ENCODE measurements at regions not wholly inside any gene's neighbourhood (a gene's known extent, or its start where the extent isn't known, plus 50 kb on each side); places are given as distances from the start of the nearest gene placed in this dataset.

DNA sequence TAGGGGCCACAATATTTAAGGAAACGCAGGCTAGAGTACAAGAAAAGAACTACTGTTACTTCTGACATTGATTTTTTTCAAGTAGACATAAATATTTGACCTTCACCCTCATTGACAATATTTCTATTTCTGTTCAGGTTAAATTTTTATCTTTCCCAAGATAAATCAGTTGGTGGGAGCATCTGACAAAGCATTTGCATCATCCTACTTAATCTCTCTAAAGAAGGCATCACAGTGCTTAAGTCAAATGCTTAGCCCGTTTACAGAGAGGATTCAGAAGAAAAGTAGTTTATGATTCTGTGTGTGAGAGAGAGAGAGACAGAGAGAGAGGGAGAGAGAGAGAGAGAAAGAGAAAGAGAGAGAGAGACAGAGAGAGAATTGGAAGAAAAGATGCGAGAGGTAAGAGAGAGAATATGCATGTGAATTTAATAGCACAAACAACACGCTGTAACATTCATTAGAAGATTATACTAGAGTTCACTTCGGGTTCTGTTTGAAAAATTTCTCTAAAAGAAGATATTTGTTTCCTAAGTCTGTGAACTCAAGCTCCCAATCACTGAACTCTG, 1093.3 kb upstream of the CDH6 start:
- peaks cover 2% of the 10 kb centered on the region for H3K27me3 Mint-ChIP-seq (ENCODE audit: insufficient read depth, low read depth, poor library complexity)
- Histone ChIP-seq H3K79me2 (replicated peaks; ENCODE audit: insufficient read depth) (no peaks in the 10 kb centered on the region), H3F3A (replicated peaks; ENCODE audit: low read depth) (no peaks in the 10 kb centered on the region), H3K9me2 (ENCODE audit: insufficient read depth) (no peaks in the 10 kb centered on the region), H3K36me3 (ENCODE audit: insufficient read depth) (no peaks in the 10 kb centered on the region), H3K27me3 (ENCODE audit: insufficient read depth) (no peaks in the 10 kb centered on the region), H2AFZ (peak overlapping the region; percentile 45; the same call in 1 of the 2 replicates), H3K4me3 (no peak overlapping the region), H3K4me1 (ENCODE audit: insufficient read depth) (peaks cover 23% of the 10 kb centered on the region), H4K20me1 (replicated peaks; ENCODE audit: insufficient read depth) (no peaks in the 10 kb centered on the region), H3K4me2 (peak overlapping the region; percentile 35; the same call in 1 of the 2 replicates), H3K27ac (ENCODE audit: low read depth) (peak overlapping the region; percentile 73)
- no peaks in the 10 kb centered on the region; the same call in 2 of the 3 replicates for H3K36me3 Mint-ChIP-seq (ENCODE audit: low read depth)
- TF ChIP-seq NANOG (IDR thresholded peaks at IDR 0.05; ENCODE audit: borderline replicate concordance), result no peak
- H3K4me1 Mint-ChIP-seq, result peaks cover 24% of the 10 kb centered on the region
- ATAC-seq, result no peak
- H3K27ac Mint-ChIP-seq, result peak overlapping the region; percentile 79
- H3K9me3 Mint-ChIP-seq, result no peaks in the 10 kb centered on the region
- DNase-seq (ENCODE audit: low spot score), result peak; percentile 9
- H3K4me3 Mint-ChIP-seq, result no peak overlapping the region

GRCh38 chr5:30099634-30100033, 1093.9 kb upstream of the CDH6 start:
- no peak overlapping the region for H3K4me3 Mint-ChIP-seq
- Histone ChIP-seq H3K79me2 (replicated peaks; ENCODE audit: insufficient read depth) (no peaks in the 10 kb centered on the region), H3K27ac (ENCODE audit: low read depth) (peak overlapping the region; percentile 73), H3K36me3 (ENCODE audit: insufficient read depth) (no peaks in the 10 kb centered on the region), H2AFZ (no peak overlapping the region), H3F3A (replicated peaks; ENCODE audit: low read depth) (no peaks in the 10 kb centered on the region), H3K9me2 (ENCODE audit: insufficient read depth) (no peaks in the 10 kb centered on the region), H3K4me1 (ENCODE audit: insufficient read depth) (peaks cover 23% of the 10 kb centered on the region), H3K4me3 (no peak overlapping the region), H3K27me3 (ENCODE audit: insufficient read depth) (no peaks in the 10 kb centered on the region), H3K4me2 (peak overlapping the region; percentile 35), H4K20me1 (replicated peaks; ENCODE audit: insufficient read depth) (no peaks in the 10 kb centered on the region)
- peaks cover 2% of the 10 kb centered on the region for H3K27me3 Mint-ChIP-seq (ENCODE audit: insufficient read depth, low read depth, poor library complexity)
- ATAC-seq (no peak; the same call in 2 of the 3 replicates), DNase-seq (ENCODE audit: low spot score) (peak; percentile 62)
- TF ChIP-seq NANOG (IDR thresholded peaks at IDR 0.05; ENCODE audit: borderline replicate concordance) (peak; percentile 56; the same call in 1 of the 2 replicates), REST (IDR thresholded peaks at IDR 0.05; ENCODE audit: unreplicated experiment) (no peak)
- H3K36me3 Mint-ChIP-seq (ENCODE audit: low read depth), result no peaks in the 10 kb centered on the region; the same call in 2 of the 3 replicates
- no peaks in the 10 kb centered on the region for H3K9me3 Mint-ChIP-seq
- H3K4me1 Mint-ChIP-seq, result peaks cover 24% of the 10 kb centered on the region
- peak overlapping the region; percentile 79 for H3K27ac Mint-ChIP-seq

- Histone ChIP-seq H3K4me2 (peak overlapping the region; percentile 35; the same call in 1 of the 2 replicates), H3K4me3 (no peak overlapping the region), H3K9me2 (ENCODE audit: insufficient read depth) (no peaks in the 10 kb centered on the region), H3K4me1 (ENCODE audit: insufficient read depth) (peaks cover 27% of the 10 kb centered on the region), H3K27me3 (ENCODE audit: insufficient read depth) (no peaks in the 10 kb centered on the region), H4K20me1 (replicated peaks; ENCODE audit: insufficient read depth) (no peaks in the 10 kb centered on the region), H3K27ac (ENCODE audit: low read depth) (no peak overlapping the region), H3K36me3 (ENCODE audit: insufficient read depth) (no peaks in the 10 kb centered on the region), H3F3A (replicated peaks; ENCODE audit: low read depth) (no peaks in the 10 kb centered on the region), H3K79me2 (replicated peaks; ENCODE audit: insufficient read depth) (no peaks in the 10 kb centered on the region), H2AFZ (no peak overlapping the region)
- Mint-ChIP-seq H3K9me3 (no peaks in the 10 kb centered on the region), H3K36me3 (ENCODE audit: low read depth) (no peaks in the 10 kb centered on the region; the same call in 2 of the 3 replicates), H3K4me3 (no peak overlapping the region), H3K27me3 (ENCODE audit: insufficient read depth, low read depth, poor library complexity) (peaks cover 2% of the 10 kb centered on the region), H3K27ac (no peak overlapping the region; the same call in 1 of the 2 replicates), H3K4me1 (peaks cover 28% of the 10 kb centered on the region)
- DNase-seq (ENCODE audit: low spot score) (no peak), ATAC-seq (no peak)
- no peak for TF ChIP-seq JUNB (IDR thresholded peaks at IDR 0.05; ENCODE audit: unreplicated experiment)
- TF ChIP-seq NANOG (IDR thresholded peaks at IDR 0.05; ENCODE audit: borderline replicate concordance), result no peak
- no peak for TF ChIP-seq CREB1 (CRISPR knock-in tag; IDR thresholded peaks at IDR 0.05; ENCODE audit: low read depth)
- no peak for TF ChIP-seq STAT1 (IDR thresholded peaks at IDR 0.05; ENCODE audit: unreplicated experiment)
- no peak for TF ChIP-seq REST (IDR thresholded peaks at IDR 0.05; ENCODE audit: unreplicated experiment)
- TF ChIP-seq EZH2phosphoT487 (IDR thresholded peaks at IDR 0.05; ENCODE audit: unreplicated experiment), result no peak
- no peak for TF ChIP-seq ETS1 (IDR thresholded peaks at IDR 0.05)
- TF ChIP-seq, protein P1, sequence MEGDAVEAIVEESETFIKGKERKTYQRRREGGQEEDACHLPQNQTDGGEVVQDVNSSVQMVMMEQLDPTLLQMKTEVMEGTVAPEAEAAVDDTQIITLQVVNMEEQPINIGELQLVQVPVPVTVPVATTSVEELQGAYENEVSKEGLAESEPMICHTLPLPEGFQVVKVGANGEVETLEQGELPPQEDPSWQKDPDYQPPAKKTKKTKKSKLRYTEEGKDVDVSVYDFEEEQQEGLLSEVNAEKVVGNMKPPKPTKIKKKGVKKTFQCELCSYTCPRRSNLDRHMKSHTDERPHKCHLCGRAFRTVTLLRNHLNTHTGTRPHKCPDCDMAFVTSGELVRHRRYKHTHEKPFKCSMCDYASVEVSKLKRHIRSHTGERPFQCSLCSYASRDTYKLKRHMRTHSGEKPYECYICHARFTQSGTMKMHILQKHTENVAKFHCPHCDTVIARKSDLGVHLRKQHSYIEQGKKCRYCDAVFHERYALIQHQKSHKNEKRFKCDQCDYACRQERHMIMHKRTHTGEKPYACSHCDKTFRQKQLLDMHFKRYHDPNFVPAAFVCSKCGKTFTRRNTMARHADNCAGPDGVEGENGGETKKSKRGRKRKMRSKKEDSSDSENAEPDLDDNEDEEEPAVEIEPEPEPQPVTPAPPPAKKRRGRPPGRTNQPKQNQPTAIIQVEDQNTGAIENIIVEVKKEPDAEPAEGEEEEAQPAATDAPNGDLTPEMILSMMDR (conservative IDR thresholded peaks at IDR 0.05; ENCODE audit: low read depth in 2 of 2), result no peak
Observed at GRCh38 chr5:30098940-30099339, 1094.5 kb upstream of the CDH6 start.

Data from GM23338 (cell line).